Left ventricle myocardium superior (tissue), 1 donor: ENCODE measurements at regions not wholly inside any gene's neighbourhood (a gene's known extent, or its start where the extent isn't known, plus 50 kb on each side); places are given as distances from the start of the nearest gene placed in this dataset.

Experiments used
- ATAC-seq: fragments of 200-7000 bp; cut with Tn5 transposase; one replicate; pipeline ENCODE4 v1.9.1; 2020; ENCODE audit warnings: mild to moderate bottlenecking, moderate library complexity
- DNase-seq: peaks from one replicate; pipeline ENCODE4 v3.0.0-alpha.2; 2020
- intact Hi-C: fragments of 100-400 bp; cut with micrococcal nuclease; formaldehyde crosslinking; loops from one replicate; pipeline ENCODE4 v1.11.0; 2022
- donor health status: DM: no; HTN: yes; CAD: no; lungs with severe emphysema.

- intact Hi-C loops: no loop called here
- DNase-seq (no peak), ATAC-seq (no peak)
These were observed 95.7 kb upstream of the WNT4 start for GRCh38 chr1:22238356-22239224.

DNA sequence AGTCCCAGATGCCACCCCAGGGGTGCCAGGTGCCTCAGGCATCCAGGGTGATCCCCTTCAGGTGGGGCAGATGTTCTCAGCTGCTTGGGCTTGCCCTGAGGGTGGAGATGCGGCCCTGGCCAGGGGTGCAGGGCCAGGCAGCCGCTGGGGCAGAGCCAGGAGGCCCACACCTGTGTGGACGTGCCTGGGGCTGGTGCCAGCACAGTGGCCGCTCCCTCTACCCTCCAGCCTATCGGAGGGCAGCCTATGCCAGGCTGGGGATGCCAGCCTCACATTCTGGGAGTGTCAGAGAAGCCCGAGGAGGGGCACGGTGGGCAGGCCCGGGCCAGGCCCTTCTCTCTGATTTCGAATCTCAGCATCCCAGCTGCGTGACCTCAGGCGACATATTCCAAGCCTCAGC lies 96.5 kb upstream of the WNT4 start:
- no peak for ATAC-seq
- no peak for DNase-seq
- intact Hi-C loops: no loop called here

GRCh38 chr1:22241250-22241649 lies 98.4 kb upstream of the WNT4 start:
- DNase-seq (no peak), ATAC-seq (no peak)
- intact Hi-C loops: no loop called here

GRCh38 chr1:22241811-22242210 lies 98.9 kb upstream of the WNT4 start:
- intact Hi-C loops: no loop called here
- ATAC-seq (no peak), DNase-seq (no peak)

DNA sequence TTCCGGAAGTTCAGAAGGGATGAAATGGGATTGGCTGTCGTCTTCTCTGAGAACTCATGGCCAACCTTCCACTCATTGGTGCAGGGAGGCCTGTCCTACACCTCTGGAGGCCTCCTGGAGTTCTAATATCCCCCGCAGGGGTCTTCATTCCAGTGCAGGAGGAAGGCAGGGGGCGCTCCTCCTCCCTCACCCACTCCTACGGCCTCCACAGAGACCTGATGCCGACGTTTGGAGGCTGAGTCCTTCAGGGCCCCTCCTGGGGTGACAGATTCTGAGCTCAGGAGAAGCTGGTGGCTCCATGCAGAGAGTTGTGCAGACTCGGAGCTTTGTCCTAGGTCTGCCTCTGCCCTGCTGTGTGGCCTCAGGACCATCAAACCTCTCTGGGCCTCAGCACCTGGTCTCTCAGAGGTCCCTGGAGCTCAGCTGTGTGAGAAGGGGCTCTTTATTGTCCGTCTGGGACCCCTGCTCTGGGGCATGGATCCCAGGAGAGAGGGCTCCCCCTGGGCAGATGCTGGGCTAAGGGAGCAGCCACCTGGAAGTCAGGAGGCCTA lies 102.3 kb upstream of the WNT4 start:
- intact Hi-C loops: no loop called here
- DNase-seq (no peak), ATAC-seq (no peak)

DNA sequence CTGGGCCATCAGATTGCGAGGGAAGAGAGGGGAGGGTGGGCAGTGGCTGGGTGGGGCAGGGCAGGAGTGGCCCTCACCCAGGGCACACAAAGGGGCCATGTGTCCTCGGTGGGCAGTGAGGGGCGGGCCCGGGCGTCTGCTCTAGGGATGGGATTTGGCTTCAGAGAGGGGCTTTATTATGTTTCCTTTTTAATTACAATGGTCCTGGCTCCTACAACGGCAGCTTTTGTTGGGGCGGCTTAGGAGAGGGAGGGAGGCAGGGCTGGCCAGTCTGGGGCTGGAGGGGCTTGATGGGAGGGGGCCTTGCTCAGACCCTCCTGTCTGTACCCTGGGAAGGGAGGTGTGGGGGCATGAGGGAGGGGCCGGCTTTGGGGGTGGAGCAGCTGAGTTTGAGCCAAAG lies 102.8 kb upstream of the WNT4 start:
- no peak for ATAC-seq
- intact Hi-C loops: no loop called here
- no peak for DNase-seq

DNA sequence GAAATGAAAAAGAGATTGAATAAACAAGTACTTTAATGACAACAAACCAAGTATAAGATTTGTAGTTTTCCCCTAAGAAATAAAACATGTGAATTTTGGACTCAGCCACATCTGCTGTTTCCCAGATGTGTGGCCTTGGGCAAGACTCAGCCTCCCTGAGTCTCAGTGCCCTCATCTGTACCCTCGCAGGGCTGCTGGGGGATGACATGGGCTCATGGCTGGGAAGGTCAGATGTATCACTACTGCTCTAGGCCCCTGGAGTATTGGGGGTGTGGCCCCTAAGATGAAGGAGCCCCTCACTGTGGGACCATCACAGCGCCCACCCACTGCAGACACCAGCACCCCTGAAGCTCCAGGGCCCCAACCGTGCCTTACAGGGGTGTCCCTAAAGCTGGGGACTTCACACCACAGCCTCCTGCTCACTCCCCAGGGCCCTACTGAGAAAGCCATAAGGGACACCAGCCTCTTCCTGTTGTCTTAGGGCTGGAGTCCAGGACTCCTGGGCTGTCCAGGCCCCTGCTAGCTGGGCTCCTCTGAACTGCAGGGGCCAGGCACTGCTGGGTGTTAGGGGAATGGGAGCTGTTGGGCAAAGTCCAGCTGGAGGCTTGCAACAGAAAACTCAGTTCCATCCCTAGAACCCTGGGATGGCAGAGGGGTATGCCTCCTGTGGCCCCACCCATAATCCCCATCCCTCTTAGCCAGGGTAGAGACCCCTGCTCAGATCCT lies 104.0 kb upstream of the WNT4 start:
- DNase-seq (no peak), ATAC-seq (no peak)
- intact Hi-C loops: no loop called here

GRCh38 chr1:22247527-22248245 lies 104.8 kb upstream of the WNT4 start:
- ATAC-seq: no peak
- no peak for DNase-seq
- intact Hi-C loops: no loop called here

DNA sequence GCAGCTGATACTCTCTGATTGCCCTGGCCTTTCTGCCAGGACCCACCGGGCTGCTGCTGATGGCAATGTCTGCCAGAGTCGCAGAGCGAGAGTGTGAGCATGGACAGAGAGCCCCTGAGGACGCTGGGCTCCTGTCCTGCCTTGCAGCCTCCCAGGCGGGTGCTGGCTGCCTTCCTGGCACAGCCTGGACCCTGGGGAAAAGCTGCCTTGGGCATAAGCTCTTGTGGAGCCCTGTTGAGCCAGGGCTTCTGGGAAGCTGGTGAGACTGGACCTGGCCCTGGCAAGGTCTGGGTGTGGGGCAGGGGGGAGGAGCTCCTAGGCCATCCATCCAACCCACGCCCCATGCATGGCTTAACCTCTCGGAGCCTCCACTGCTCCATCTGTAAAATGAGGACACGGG lies 105.8 kb upstream of the WNT4 start:
- intact Hi-C loops: no loop called here
- DNase-seq (no peak), ATAC-seq (no peak)

GRCh38 chr1:22249928-22250680 lies 107.2 kb upstream of the WNT4 start:
- intact Hi-C loops: no loop called here
- no peak for DNase-seq
- ATAC-seq: no peak

DNA sequence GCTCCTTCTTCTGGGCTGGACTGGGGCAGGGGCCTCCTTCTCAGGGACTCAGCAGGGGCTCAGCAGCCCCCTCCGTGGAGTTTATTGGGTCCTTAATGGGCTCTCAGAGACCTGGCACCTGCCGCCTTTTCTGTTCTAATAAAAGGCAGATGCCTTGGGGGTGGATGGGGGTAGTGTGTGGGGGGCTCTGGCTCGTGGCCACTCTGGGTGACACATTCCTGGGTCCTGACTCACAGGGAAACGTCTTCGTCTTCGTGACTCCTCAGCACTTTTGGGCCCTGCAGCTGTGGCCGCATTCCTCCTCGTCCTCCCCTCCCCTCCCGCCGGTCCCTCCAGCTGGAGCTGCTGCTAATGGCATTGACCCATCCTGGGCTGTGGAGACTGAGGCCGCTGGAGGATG lies 107.8 kb upstream of the WNT4 start:
- DNase-seq (no peak), ATAC-seq (no peak)
- intact Hi-C loops: no loop called here

GRCh38 chr1:22252251-22252650 lies 109.4 kb upstream of the WNT4 start:
- intact Hi-C loops: no loop called here
- no peak for DNase-seq
- no peak for ATAC-seq

DNA sequence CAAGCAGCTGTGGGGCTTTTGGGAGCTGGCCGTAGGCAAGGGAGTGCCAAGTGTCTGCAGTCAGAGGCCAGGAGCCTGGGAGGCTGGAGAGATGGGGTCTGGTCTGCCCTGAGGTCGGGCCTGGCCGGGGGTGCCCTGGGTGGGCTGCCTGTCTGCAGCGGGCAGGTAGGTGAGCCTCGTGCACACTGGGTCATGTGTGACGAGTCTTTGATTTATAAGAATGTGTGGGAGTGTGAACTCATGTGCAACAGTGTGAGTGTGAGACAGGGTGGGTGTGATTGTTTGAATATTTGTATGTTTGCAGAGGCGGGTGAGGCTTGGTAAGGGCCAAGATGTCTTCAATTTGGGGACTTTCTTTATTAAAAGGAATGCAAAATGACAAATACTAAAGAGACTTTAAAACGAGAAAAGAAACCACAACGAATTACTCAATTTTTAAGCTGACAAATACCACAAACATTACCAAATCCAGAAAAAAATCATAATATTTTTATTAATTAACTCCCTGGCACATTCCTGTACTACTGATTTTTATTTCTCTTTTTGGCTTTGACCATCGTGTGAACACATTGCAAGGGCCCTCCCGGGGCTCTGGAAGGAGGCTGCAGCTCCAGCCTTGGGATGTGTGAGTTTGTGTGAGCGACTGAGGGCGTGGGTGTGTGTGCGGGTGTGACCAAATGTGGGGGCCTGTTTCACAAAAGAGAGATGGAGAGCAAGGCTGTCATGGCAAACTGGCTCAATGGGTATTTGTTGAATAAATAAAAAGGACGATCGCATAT lies 110.3 kb upstream of the WNT4 start:
- no peak for ATAC-seq
- DNase-seq: no peak
- intact Hi-C loops: no loop called here

DNA sequence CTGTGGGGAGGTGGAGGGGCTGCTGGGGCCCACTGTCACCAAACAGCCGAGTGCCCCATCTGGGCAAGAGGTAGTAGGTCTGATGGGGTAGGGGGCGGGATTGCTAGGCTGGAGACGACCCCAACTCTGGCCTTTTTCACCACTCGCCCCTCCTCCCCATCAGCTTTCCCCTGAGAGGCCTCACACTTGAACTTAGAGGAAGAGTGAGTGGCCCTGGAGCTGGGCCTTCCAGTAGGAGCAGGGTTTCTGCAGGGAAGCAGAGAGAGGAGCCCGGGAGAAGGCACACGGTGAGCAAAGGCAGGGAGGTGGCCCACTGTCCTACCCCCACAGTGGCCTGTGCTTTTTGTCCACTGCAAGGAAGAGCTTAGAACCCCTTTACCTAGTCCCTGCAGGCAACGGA lies 111.9 kb upstream of the WNT4 start:
- no peak for ATAC-seq
- no peak for DNase-seq
- intact Hi-C loops: no loop called here

GRCh38 chr1:22255341-22256212 lies 112.7 kb upstream of the WNT4 start:
- DNase-seq (no peak), ATAC-seq (no peak)
- intact Hi-C loops: no loop called here

GRCh38 chr1:22256213-22256512 lies 113.3 kb upstream of the WNT4 start:
- intact Hi-C loops: no loop called here
- no peak for DNase-seq
- ATAC-seq: no peak

DNA sequence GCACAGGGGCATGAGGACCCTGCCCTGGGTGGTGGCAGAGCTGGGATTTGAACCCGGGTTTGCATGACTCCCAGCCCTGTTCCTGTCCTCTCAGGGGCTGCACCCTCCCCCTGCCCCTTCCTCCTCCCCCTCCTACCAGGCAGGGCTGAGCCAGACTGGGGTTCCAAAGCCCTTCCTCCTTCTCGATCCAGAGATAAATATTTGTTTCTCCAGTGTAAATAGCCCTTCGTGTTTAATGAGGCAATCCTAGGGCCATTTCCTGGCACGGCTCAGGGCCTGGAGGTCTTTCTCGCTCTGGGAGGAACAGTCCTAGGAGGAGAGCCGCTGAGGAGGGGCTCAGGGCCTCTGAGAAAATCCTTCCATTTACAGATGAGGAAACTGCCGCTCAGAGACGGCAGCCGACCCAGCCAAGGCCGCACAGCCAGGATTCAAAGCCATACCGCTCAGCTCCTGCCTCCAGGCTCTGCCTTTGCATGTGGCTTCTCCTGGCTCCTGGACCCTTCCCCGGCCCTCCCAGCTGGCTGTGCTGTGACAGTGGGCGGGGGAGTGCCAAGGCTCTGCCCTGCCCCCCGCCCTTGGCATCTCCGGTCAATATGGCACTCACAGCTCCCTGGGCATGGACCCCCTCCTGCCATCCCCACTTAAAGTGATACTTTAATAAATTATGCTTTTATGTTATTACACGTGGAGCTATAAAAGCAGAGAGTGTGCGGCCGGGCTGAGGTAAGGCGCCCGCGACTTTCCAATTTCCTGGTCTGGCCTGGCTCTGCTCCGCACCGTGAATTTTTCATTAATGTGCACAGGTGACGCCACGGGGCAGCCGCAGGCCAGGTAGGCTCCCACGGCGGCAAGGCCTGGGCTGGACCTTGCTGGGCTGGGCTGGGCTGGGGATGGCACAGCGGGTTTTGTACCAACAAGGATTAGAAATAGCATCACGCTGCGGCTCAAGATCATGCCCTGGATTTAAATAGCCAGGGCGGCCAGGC lies 114.7 kb upstream of the WNT4 start:
- DNase-seq (no peak), ATAC-seq (no peak)
- intact Hi-C loops: no loop called here
